ENCODE measurements at regions not wholly inside any gene's neighbourhood (a gene's known extent, or its start where the extent isn't known, plus 50 kb on each side); places are given as distances from the start of the nearest gene placed in this dataset.
A peak's percentile ranks its signal among the peaks of the same experiment; 100 is the strongest.

DNA sequence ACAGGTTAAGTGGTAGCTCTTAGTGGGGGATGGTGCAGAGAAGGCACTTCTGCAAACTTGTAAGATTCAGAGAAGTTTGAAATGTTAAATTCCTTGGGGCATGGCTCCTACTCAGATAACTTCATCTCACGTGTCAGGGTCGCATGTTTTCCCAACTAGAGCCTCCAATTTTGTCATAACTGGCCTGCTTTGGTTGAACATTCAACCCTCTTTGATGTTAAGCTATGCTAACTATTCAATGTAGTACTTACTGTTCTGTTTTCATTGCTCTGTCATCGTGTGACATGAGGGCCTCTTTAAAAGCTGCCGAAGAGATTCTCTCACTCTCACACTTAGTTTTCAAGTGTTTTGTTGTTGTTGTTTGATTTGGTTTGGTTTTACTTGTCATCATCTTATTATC, 280.8 kb downstream of the CDH11 start:
- no peak for DNase-seq (ENCODE audit: extremely low read depth in 1 of 11, low read depth in 9 of 11, low spot score in 4 of 11)

DNA sequence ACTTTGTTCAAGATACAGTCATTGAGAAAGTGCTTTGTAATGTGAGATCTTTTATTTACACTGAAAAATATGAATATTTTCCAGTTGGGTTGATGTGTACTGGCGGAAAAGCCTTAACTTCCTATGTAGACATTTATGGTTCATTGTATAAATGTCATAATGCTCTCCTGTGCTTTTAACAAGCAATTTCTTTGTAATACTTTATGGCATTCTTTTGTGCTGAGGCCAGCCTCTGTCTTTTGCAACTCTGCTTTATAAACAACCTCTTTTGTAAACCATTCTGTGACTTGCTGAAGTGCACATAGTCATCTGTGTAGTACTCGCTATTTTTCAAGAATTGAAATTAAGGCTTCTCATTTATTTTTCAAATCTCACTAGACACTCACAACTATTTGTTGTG, 291.2 kb downstream of the CDH11 start:
- DNase-seq (ENCODE audit: extremely low read depth in 1 of 11, low read depth in 9 of 11, low spot score in 4 of 11): no peak

- no peak for DNase-seq (ENCODE audit: extremely low read depth in 1 of 11, low read depth in 9 of 11, low spot score in 4 of 11)
Measured at GRCh38 chr16:64829678-64830077, 292.2 kb downstream of the CDH11 start.

DNA sequence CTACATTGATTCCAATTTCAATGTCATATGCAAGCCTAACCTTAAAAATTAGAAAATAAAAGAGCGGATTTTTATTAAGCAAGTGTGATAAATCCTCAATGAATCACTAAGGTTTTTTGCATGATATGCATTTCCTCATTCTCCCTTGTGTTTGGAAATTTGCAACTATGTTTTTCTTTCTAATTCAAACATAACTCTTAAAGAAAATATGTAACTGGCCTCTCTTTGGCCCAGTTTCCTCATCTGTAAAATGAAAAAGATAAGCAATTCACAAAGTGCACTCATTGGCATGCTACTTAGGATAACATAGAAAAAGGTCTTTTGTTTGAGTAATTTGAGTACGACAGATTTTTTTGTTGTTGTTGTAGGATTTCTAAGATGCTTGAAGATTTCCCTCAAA, 295.5 kb downstream of the CDH11 start:
- DNase-seq (ENCODE audit: extremely low read depth in 1 of 11, low read depth in 9 of 11, low spot score in 4 of 11): no peak

GRCh38 chr16:64823481-64824075, 298.3 kb downstream of the CDH11 start:
- no peak for DNase-seq (ENCODE audit: extremely low read depth in 1 of 11, low read depth in 9 of 11, low spot score in 4 of 11)

DNA sequence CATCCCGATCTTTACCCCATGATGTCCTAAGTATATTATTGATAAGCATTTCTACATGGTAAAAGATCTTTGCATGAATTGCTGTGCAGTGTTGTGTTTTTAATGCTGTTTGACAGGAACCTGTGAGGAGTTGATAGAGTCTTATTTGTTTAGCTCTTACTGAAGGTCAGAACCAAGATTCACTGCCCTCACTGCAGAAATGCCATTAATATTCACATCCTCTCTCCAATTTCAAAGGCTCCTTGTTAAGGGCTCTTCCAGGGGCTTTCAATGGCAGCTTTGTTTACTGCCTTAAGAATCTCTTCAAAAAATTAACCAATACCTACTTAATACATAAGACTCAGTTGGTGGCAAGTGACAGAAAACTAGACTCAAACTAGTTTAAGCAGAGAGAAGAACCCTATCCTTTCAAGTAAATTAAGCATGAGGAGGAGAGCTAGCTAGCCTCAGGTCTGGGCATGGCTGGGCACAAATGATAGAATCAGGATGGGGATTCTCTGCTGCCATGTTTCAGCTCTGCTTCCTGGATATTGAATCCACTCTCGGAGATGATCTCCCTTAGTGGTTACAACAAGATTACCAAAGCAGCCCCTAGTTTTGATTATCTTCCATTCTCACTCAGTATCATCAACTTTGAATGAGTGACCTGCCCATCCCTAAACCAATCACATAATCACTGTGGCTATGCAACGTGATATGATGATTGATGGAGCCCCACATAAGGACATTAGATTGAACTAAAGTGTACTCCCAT, 311.8 kb downstream of the CDH11 start:
- DNase-seq (ENCODE audit: extremely low read depth in 1 of 11, low read depth in 9 of 11, low spot score in 4 of 11): no peak

DNA sequence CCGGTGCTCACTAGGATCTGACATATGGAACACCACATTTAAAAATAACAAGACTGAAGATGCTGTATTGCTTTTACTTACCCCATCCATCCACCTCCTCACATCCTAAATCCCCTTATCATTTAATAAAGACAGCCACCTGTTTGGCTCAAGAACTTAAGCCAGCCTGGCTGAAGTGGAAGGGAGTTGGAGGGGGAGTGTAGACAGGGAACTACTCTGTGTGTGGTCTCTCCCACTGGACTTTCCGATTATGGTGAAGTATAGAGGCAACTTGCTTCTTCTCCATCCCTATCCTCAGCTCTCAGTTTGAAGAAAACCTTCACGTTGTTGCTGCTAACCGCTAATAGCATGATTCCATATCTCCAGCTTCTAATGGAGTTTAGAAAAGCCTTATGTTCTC, 313.4 kb downstream of the CDH11 start:
- no peak for DNase-seq (ENCODE audit: extremely low read depth in 1 of 11, low read depth in 9 of 11, low spot score in 4 of 11)

DNA sequence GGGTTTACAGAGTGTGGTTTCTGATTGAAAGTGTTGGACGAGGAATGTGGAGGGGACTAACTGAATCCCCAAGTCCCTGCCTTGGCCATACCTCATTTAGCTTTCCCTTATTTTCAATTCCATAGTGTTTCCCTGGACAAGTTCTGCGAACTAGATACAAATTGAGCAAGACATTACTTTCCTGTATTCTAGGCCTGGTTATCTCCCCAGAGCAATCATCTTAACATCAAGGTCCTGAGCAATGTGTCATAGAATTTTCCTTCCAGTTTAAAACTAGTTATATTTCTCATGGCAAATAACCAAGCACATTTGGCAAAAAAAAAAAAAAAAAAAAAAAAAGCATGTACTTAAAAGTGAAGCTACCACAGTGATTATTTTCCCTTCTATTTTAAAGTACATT, 330.1 kb downstream of the CDH11 start:
- no peak for DNase-seq (ENCODE audit: extremely low read depth in 1 of 11, low read depth in 9 of 11, low spot score in 4 of 11)

GRCh38 chr16:64784635-64785034, 337.2 kb downstream of the CDH11 start:
- DNase-seq (ENCODE audit: extremely low read depth in 1 of 11, low read depth in 9 of 11, low spot score in 4 of 11): no peak

DNA sequence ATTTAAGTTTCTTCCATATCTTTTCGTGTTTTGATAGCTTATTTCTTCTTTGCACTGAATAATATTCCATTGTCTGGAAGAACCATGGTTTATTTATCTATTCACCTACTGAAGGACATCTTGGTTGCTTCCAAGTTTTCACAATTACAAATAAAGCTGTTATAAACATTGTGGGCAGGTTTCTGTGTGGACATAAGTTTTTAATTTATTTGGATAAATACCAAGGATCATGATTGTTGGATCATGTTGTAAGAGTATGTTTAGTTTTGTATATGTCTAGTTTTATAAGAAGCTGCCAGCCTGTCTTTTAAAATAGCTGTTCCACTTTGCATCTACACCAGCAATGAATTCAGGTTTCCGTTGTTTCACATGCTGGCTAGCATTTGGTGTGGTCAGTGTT, 339.4 kb downstream of the CDH11 start:
- DNase-seq (ENCODE audit: extremely low read depth in 1 of 11, low read depth in 9 of 11, low spot score in 4 of 11): no peak

- DNase-seq (ENCODE audit: extremely low read depth in 1 of 11, low read depth in 9 of 11, low spot score in 4 of 11): no peak
Measured at GRCh38 chr16:64780445-64780844, 341.4 kb downstream of the CDH11 start.

DNA sequence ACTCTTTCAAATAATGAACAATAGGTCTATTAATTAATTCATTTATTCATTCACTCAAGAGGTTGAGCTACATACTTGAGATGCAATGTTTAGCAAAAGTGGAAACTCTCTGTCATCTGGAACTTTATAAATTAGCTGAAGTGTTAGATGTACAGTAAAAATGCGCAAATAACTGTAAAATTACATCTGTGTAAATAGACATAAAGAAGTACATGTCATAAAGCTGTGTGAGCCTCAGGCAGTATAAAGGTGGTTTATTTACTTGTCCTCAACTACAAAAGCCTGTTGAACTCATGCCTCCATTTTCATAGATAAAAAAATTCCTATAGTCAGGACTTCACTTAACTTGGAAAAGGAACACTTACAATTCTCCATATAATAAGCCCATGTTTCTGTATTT, 343.1 kb downstream of the CDH11 start:
- no peak for DNase-seq (ENCODE audit: extremely low read depth in 1 of 11, low read depth in 9 of 11, low spot score in 4 of 11)

GRCh38 chr16:64773638-64774037, 348.2 kb downstream of the CDH11 start:
- no peak for DNase-seq (ENCODE audit: extremely low read depth in 1 of 11, low read depth in 9 of 11, low spot score in 4 of 11)

DNA sequence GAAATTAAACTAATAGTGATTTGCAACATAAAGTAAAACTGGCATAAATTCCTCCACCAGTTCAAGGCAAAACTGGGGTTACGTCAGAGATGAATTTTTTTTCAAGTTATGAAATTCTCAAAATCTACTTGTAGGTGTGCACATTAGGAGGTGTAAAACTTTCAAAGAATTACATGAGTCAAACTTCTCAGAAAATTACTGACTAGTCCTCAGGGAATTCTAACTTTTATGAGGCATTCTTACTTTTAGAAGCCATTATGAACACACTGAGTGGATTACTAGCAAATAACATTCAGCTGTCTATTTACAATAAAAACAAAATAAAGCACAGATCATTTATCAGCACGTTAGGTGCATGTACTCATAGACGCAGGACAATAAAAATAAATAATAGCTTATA, 348.7 kb downstream of the CDH11 start:
- DNase-seq (ENCODE audit: extremely low read depth in 1 of 11, low read depth in 9 of 11, low spot score in 4 of 11): no peak

DNA sequence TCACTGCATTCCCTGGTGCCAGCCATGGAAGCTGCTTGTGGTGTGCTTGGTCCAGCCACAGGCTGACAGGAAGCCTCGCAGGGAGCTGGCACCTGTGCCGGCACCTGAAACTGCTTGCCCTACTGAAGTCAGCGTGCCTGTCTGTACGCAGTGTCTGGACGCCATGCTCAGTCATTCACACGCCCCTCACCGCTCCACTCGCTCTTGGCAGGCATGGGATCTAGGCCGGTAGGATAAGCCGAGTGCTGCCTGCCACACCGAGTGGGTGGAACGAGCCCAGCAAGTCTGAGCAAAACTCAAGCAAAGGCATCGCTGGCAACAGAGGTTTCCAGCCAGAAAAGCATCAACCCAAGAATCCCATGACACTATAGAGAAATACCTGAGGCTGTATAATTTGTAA, 350.6 kb downstream of the CDH11 start:
- no peak for DNase-seq (ENCODE audit: extremely low read depth in 1 of 11, low read depth in 9 of 11, low spot score in 4 of 11)

DNA sequence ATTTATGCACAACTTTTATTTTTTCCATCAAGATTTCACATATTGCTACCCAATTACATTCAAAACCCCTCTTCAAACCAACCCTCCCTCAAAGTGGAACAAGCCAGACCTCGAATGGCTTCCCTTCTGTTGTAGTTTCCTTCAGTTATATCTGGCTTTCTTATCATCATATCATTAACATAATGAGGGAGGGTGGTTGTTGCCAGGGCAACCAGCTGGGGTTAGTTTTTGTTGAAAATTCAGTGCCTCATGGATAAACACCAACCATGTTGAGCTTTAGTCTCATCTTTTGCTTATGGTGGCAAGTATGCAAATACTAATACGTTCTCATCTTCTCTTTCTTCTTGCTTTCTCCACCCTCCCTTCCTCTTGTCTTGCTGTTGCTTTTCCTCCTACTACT, 359.7 kb downstream of the CDH11 start:
- no peak for DNase-seq (ENCODE audit: extremely low read depth in 1 of 11, low read depth in 9 of 11, low spot score in 4 of 11)

- no peak for DNase-seq (ENCODE audit: extremely low read depth in 1 of 11, low read depth in 9 of 11, low spot score in 4 of 11)
Measured at GRCh38 chr16:64754279-64754678, 367.6 kb downstream of the CDH11 start.

DNA sequence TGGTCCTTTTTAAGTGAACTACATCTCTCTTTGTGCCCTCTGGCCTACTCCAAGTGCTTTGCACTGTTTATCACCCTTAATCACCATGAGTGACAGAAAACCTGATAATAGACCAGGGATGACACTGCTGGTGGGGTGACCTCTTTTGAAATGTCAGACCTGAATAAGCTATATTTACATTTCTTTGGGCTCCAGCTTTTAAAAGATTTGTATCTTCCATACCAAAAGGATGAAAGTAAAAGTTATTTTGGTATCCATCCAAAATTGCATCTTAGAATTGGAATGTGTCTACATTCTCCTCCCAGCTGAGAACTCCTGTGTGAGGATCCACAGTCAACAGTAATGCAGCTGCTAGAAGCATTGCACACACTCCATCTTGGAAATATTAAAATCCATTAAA, 370.0 kb downstream of the CDH11 start:
- DNase-seq (ENCODE audit: extremely low read depth in 1 of 11, low read depth in 9 of 11, low spot score in 4 of 11): no peak

DNA sequence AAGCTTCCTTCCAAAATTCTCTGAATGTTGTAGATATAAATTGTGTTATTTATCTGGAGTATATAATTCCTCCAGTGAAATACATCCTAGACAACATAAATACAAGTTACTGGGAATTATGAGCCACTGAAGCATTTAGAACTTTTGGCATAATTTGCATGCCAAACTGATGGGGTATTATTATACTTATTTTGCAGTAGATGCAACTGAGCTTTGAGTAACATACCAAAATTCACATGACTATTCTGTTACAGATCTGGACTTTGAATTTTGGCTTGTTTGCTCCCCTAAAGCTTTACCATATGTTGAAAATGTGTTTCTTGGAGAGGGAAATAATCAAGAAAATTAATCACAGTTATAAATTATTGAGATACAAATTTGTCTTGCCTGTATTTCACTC, 372.5 kb downstream of the CDH11 start:
- DNase-seq (ENCODE audit: extremely low read depth in 1 of 11, low read depth in 9 of 11, low spot score in 4 of 11): no peak

- DNase-seq (ENCODE audit: extremely low read depth in 1 of 11, low read depth in 9 of 11, low spot score in 4 of 11): peak in 7 of 11 donors; percentile 3 to 41 (median 26)
Measured at GRCh38 chr16:64745258-64745930, 376.5 kb downstream of the CDH11 start.
